Endometrium (tissue), 2 donors: ENCODE measurements at regions not wholly inside any gene's neighbourhood (a gene's known extent, or its start where the extent isn't known, plus 50 kb on each side); places are given as distances from the start of the nearest gene placed in this dataset.

Source experiments
- FAIRE-seq: peaks from 2 replicates; lab custom pipeline; 2012; peaks lifted over from hg19 to GRCh38; lab: Jason Lieb, UNC
- donor health status: control.
- donor health status: control.

- FAIRE-seq = no peak
Measured at GRCh38 chr5:19370655-19371386, 617.2 kb downstream of the CDH18 start.

- no peak for FAIRE-seq
Measured at GRCh38 chr5:19388391-19388790, 599.6 kb downstream of the CDH18 start.

- no peak for FAIRE-seq
Measured at GRCh38 chr5:19401032-19401431, 587.0 kb downstream of the CDH18 start.

- no peak for FAIRE-seq
Measured at GRCh38 chr5:19406576-19407365, 581.2 kb downstream of the CDH18 start.

- FAIRE-seq = no peak
Measured at GRCh38 chr5:19408149-19408548, 579.9 kb downstream of the CDH18 start.

- no peak for FAIRE-seq
Measured at GRCh38 chr5:19411936-19412335, 576.1 kb downstream of the CDH18 start.
